ENCODE measurements at regions not wholly inside any gene's neighbourhood (a gene's known extent, or its start where the extent isn't known, plus 50 kb on each side); places are given as distances from the start of the nearest gene placed in this dataset.

GRCh38 chr5:142437563-142437962, 112.7 kb upstream of the SPRY4 start:
- TF ChIP-seq THAP8 (CRISPR knock-in tag; IDR thresholded peaks at IDR 0.05; ENCODE audit: borderline replicate concordance) (no peak), HDAC6 (IDR thresholded peaks at IDR 0.05; ENCODE audit: low read depth, low read length) (no peak), MAX (IDR thresholded peaks at IDR 0.05) (no peak), ZBTB2 (CRISPR knock-in tag; IDR thresholded peaks at IDR 0.05; ENCODE audit: low read depth) (no peak), POLR2AphosphoS5 (IDR thresholded peaks at IDR 0.05; ENCODE audit: low read depth, low read length) (no peak), TCF12 (IDR thresholded peaks at IDR 0.05) (no peak), TCF12 (CRISPR knock-in tag; IDR thresholded peaks at IDR 0.05) (no peak), ZBTB44 (CRISPR knock-in tag; IDR thresholded peaks at IDR 0.05) (no peak), ZNF704 (CRISPR knock-in tag; IDR thresholded peaks at IDR 0.05; ENCODE audit: borderline replicate concordance) (no peak), ESRRA (CRISPR knock-in tag; IDR thresholded peaks at IDR 0.05; ENCODE audit: low read depth) (no peak), SIN3A (IDR thresholded peaks at IDR 0.05; ENCODE audit: borderline replicate concordance, low read depth, low read length) (no peak), TAF1 (CRISPR knock-in tag; IDR thresholded peaks at IDR 0.05) (no peak), ARNT (IDR thresholded peaks at IDR 0.05) (no peak), MXD3 (CRISPR knock-in tag; IDR thresholded peaks at IDR 0.05) (no peak), JUN (CRISPR knock-in tag; IDR thresholded peaks at IDR 0.05) (no peak)
